Activated CD4-positive, alpha-beta T cell treated with anti-CD3 and anti-CD28 coated beads, Interleukin-2, Interleukin-6, amounts not matched to agents 100 ng/mL and 50 ng/mL, durations not matched to agents 16 hours and 8 hours (primary cell): ENCODE measurements at regions not wholly inside any gene's neighbourhood (a gene's known extent, or its start where the extent isn't known, plus 50 kb on each side); places are given as distances from the start of the nearest gene placed in this dataset.
"Not testable (repeated sequence)": the region's sequence is repeated elsewhere in the genome, so short reads cannot be mapped to it uniquely, and the experiment has no call there.

Experiments
- DNase-seq: peaks from one replicate; pipeline ENCODE4 v3.0.0-alpha.2; 2020

- no peak for DNase-seq
Measured at GRCh38 chr5:126233256-126233655, 190.0 kb upstream of the GRAMD2B start.

GRCh38 chr5:126234563-126235195 is 188.5 kb upstream of the GRAMD2B start:
- no peak for DNase-seq

- DNase-seq = no peak
Measured at GRCh38 chr5:126235628-126236027, 187.6 kb upstream of the GRAMD2B start.

GRCh38 chr5:126236994-126237393 is 186.2 kb upstream of the GRAMD2B start:
- no peak for DNase-seq

- DNase-seq = no peak
Measured at GRCh38 chr5:126248611-126249010, 174.6 kb upstream of the GRAMD2B start.

- no peak for DNase-seq
Measured at GRCh38 chr5:126251024-126251423, 172.2 kb upstream of the GRAMD2B start.

GRCh38 chr5:126253406-126253805 is 169.8 kb upstream of the GRAMD2B start:
- no peak for DNase-seq

- DNase-seq = no peak
Measured at GRCh38 chr5:126263591-126264184, 159.5 kb upstream of the GRAMD2B start.

- DNase-seq = no peak
Measured at GRCh38 chr5:126265917-126266316, 157.3 kb upstream of the GRAMD2B start.

GRCh38 chr5:126267438-126267837 is 155.8 kb upstream of the GRAMD2B start:
- DNase-seq = no peak

- no peak for DNase-seq
Measured at GRCh38 chr5:126268697-126269315, 154.4 kb upstream of the GRAMD2B start.

- no peak for DNase-seq
Measured at GRCh38 chr5:126269511-126269910, 153.7 kb upstream of the GRAMD2B start.

GRCh38 chr5:126271141-126271540 is 152.1 kb upstream of the GRAMD2B start:
- DNase-seq = no peak

GRCh38 chr5:126274076-126274762 is 149.0 kb upstream of the GRAMD2B start:
- no peak for DNase-seq

GRCh38 chr5:126274763-126275125 is 148.5 kb upstream of the GRAMD2B start:
- DNase-seq = no peak

GRCh38 chr5:126277762-126278161 is 145.4 kb upstream of the GRAMD2B start:
- DNase-seq = no peak

GRCh38 chr5:126280343-126280742 is 142.9 kb upstream of the GRAMD2B start:
- DNase-seq = no peak

- no peak for DNase-seq
Measured at GRCh38 chr5:126280846-126281245, 142.4 kb upstream of the GRAMD2B start.

- no peak for DNase-seq
Measured at GRCh38 chr5:126284977-126285696, 138.1 kb upstream of the GRAMD2B start.

GRCh38 chr5:126296121-126296520 is 127.1 kb upstream of the GRAMD2B start:
- not testable (repeated sequence) for DNase-seq

- no peak for DNase-seq
Measured at GRCh38 chr5:126300293-126300692, 122.9 kb upstream of the GRAMD2B start.

GRCh38 chr5:126301056-126301455 is 122.2 kb upstream of the GRAMD2B start:
- DNase-seq = no peak

GRCh38 chr5:126309860-126310259 is 113.3 kb upstream of the GRAMD2B start:
- DNase-seq = no peak
